GM10266 (cell line): ENCODE measurements at regions not wholly inside any gene's neighbourhood (a gene's known extent, or its start where the extent isn't known, plus 50 kb on each side); places are given as distances from the start of the nearest gene placed in this dataset.
A peak's percentile ranks its signal among the peaks of the same experiment; 100 is the strongest.
"Not testable (repeated sequence)": the region's sequence is repeated elsewhere in the genome, so short reads cannot be mapped to it uniquely, and the experiment has no call there.

ENCODE experiments used
- DNase-seq: peaks from one replicate; pipeline ENCODE4 v3.0.0; 2012; ENCODE audit errors: extremely low spot score
- CTCF ChIP-seq: IDR thresholded peaks from 2 replicates; pipeline ENCODE4 v1.5.1; 2012; ENCODE audit warnings: mild to moderate bottlenecking, low read depth; ENCODE audit not compliant: control insufficient read depth, insufficient read depth; ENCODE audit errors: missing control alignments

- not testable (repeated sequence) for DNase-seq
Measured at GRCh38 chr16:88246955-88247582, 135.7 kb upstream of the ZNF469 start.

GRCh38 chr16:88247583-88247966 lies 135.2 kb upstream of the ZNF469 start:
- not testable (repeated sequence) for DNase-seq

GRCh38 chr16:88248761-88249160 lies 134.0 kb upstream of the ZNF469 start:
- not testable (repeated sequence) for DNase-seq

GRCh38 chr16:88250381-88250780 lies 132.4 kb upstream of the ZNF469 start:
- not testable (repeated sequence) for DNase-seq

GRCh38 chr16:88252057-88252794 lies 130.5 kb upstream of the ZNF469 start:
- DNase-seq, result not testable (repeated sequence)

- DNase-seq, result not testable (repeated sequence)
Measured at GRCh38 chr16:88258141-88258540, 124.6 kb upstream of the ZNF469 start.

- not testable (repeated sequence) for DNase-seq
Measured at GRCh38 chr16:88258764-88259525, 123.8 kb upstream of the ZNF469 start.

- not testable (repeated sequence) for DNase-seq
Measured at GRCh38 chr16:88259538-88259937, 123.2 kb upstream of the ZNF469 start.

- not testable (repeated sequence) for DNase-seq
Measured at GRCh38 chr16:88260146-88260545, 122.6 kb upstream of the ZNF469 start.

- not testable (repeated sequence) for DNase-seq
Measured at GRCh38 chr16:88260881-88261665, 121.7 kb upstream of the ZNF469 start.

- DNase-seq, result not testable (repeated sequence)
Measured at GRCh38 chr16:88261814-88262605, 120.7 kb upstream of the ZNF469 start.

- DNase-seq, result not testable (repeated sequence)
- peak; percentile 16 for TF ChIP-seq CTCF
Measured at GRCh38 chr16:88262858-88263563, 119.7 kb upstream of the ZNF469 start.

- DNase-seq, result not testable (repeated sequence)
Measured at GRCh38 chr16:88263681-88264287, 119.0 kb upstream of the ZNF469 start.
